ENCODE measurements at regions not wholly inside any gene's neighbourhood (a gene's known extent, or its start where the extent isn't known, plus 50 kb on each side); places are given as distances from the start of the nearest gene placed in this dataset.

GRCh38 chr12:18943200-18943599 lies 186.3 kb upstream of the PLEKHA5 start:
- in situ Hi-C loops (cut with HindIII; ENCODE audit: low sequenced_read_pairs), result no loop called here

DNA sequence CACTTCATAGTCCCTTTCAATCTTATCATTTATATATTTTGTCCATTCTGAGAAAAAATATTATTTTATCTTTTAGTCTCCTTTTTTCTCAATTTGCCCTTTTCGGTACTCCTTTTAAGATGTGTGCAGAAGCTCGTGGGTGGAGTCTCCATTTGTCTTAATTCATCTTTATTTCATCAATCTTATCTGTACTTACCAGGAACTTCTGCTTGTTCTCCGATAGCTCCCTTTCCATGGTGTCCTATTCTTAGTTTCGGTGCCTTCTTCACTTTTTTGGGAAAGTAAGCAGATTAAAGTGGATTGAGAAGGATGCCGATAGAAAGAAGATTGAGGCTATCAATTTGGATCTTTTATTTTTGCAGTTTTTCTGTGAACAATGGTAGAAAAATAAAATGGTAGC lies 183.4 kb upstream of the PLEKHA5 start:
- no peak for DNase-seq (ENCODE audit: low read depth, low spot score)
- TF ChIP-seq CTCF (IDR thresholded peaks at IDR 0.05; ENCODE audit: low read depth, low read length), result no peak
- no peak overlapping the region for H3K4me3 ChIP-seq (ENCODE audit: low read depth, low read length)
- in situ Hi-C loops (cut with HindIII; ENCODE audit: low sequenced_read_pairs), result no loop called here

More at GRCh38 chr12:18943200-18943599, 186.3 kb upstream of the PLEKHA5 start:
- no peak for DNase-seq (ENCODE audit: low read depth, low spot score)
- no peak overlapping the region for H3K4me3 ChIP-seq (ENCODE audit: low read depth, low read length)
- no peak for TF ChIP-seq CTCF (IDR thresholded peaks at IDR 0.05; ENCODE audit: low read depth, low read length)

DNA sequence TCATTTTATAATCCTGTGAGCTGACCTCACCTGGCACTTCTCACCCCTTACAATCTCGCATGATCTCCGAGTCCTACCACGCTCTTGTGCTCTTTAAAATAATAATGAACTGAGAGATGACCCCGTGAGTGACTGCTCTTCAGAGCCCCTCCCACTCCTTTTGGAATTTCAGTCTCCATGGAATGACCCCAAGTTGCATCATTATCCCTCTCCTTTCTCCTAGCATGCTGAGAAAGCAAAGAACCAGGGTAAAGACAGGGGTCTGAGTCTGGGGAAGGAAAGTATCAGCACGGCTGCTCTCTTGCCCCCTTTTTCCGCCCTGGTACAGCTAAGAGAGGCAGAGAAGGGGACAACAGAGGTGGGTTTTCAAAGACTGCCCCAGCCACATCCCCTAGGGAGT lies 178.3 kb upstream of the PLEKHA5 start:
- in situ Hi-C loops (cut with HindIII; ENCODE audit: low sequenced_read_pairs), result no loop called here
- TF ChIP-seq CTCF (IDR thresholded peaks at IDR 0.05; ENCODE audit: low read depth, low read length), result no peak
- no peak overlapping the region for H3K4me3 ChIP-seq (ENCODE audit: low read depth, low read length)
- no peak for DNase-seq (ENCODE audit: low read depth, low spot score)

GRCh38 chr12:18953505-18953904 lies 176.0 kb upstream of the PLEKHA5 start:
- no peak overlapping the region for H3K4me3 ChIP-seq (ENCODE audit: low read depth, low read length)
- DNase-seq (ENCODE audit: low read depth, low spot score), result no peak
- in situ Hi-C loops (cut with HindIII; ENCODE audit: low sequenced_read_pairs), result no loop called here
- TF ChIP-seq CTCF (IDR thresholded peaks at IDR 0.05; ENCODE audit: low read depth, low read length), result no peak

- in situ Hi-C loops (cut with HindIII; ENCODE audit: low sequenced_read_pairs), result no loop called here
- TF ChIP-seq CTCF (IDR thresholded peaks at IDR 0.05; ENCODE audit: low read depth, low read length), result no peak
- no peak for DNase-seq (ENCODE audit: low read depth, low spot score)
- no peak overlapping the region for H3K4me3 ChIP-seq (ENCODE audit: low read depth, low read length)
These were observed 173.9 kb upstream of the PLEKHA5 start for GRCh38 chr12:18955594-18955993.

DNA sequence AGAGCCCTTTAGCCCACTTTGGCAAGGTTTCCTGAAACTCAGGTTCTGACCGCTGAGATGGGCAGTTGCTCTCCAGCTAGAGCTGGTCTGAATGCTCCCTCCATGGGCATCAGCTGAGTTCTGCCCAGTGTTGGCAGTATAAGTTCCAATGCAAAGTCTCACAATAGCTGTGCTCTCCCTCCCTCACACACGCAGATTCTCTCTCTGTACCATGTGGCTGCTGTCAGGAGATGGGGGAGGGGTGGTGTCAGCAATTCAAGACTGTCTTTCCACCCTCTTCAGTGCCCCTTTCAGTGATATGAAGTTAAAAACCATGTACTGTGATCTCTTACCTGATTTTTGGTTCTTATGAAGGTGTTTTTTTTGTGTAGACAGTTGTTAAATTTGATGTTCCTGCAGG lies 164.3 kb upstream of the PLEKHA5 start:
- no peak overlapping the region for H3K4me3 ChIP-seq (ENCODE audit: low read depth, low read length)
- DNase-seq (ENCODE audit: low read depth, low spot score), result no peak
- in situ Hi-C loops (cut with HindIII; ENCODE audit: low sequenced_read_pairs), result no loop called here
- no peak for TF ChIP-seq CTCF (IDR thresholded peaks at IDR 0.05; ENCODE audit: low read depth, low read length)

GRCh38 chr12:18966954-18967353 lies 162.6 kb upstream of the PLEKHA5 start:
- in situ Hi-C loops (cut with HindIII; ENCODE audit: low sequenced_read_pairs), result no loop called here
- H3K4me3 ChIP-seq (ENCODE audit: low read depth, low read length), result no peak overlapping the region
- DNase-seq (ENCODE audit: low read depth, low spot score), result no peak
- TF ChIP-seq CTCF (IDR thresholded peaks at IDR 0.05; ENCODE audit: low read depth, low read length), result no peak

Data from astrocyte of the spinal cord (primary cell).